PC-9 (cell line): ENCODE measurements at regions not wholly inside any gene's neighbourhood (a gene's known extent, or its start where the extent isn't known, plus 50 kb on each side); places are given as distances from the start of the nearest gene placed in this dataset.

Experiments
- BruUV-seq: library from RNA; stranded (reverse); fragments of 400-500 nt; replicated peaks from 2 replicates; lab custom pipeline; 2021; lab: Mats Ljungman, UMichigan
- CTCF ChIA-PET: fragments of 300-600 bp; sonication (Branson Sonifier 250); formaldehyde crosslinking; loops from one replicate; lab custom pipeline; 2022; ENCODE audit warnings: antibody characterized with exemption; lab: Charles Lee
- POLR2A ChIA-PET: fragments of 300-600 bp; sonication (Branson Sonifier 250); formaldehyde crosslinking; loops from one replicate; lab custom pipeline; 2022; ENCODE audit warnings: antibody characterized with exemption; ENCODE audit not compliant: unreplicated experiment; lab: Charles Lee
- DNase-seq, 2 experiments: peaks; one replicate each; pipeline versions ENCODE4 v3.0.0 to v3.0.0-alpha.2; 2015 to 2022; ENCODE audit warnings: mixed read lengths in 1 of 2
- H2AFZ ChIP-seq: fragments of 200-600 bp; sonication (generic); 2 replicates; pipeline ENCODE4 v1.8.1; 2017; ENCODE audit warnings: antibody characterized with exemption
- H3F3A ChIP-seq: fragments of 200-600 bp; sonication (generic); 2 replicates; pipeline ENCODE4 v1.8.1; 2017; ENCODE audit warnings: antibody characterized with exemption, mild to moderate bottlenecking, low read depth; ENCODE audit not compliant: insufficient read depth
- H3K27ac ChIP-seq: fragments of 200-600 bp; sonication (generic); 2 replicates; pipeline ENCODE4 v1.6.1; 2016; ENCODE audit warnings: mixed run types
- H3K27me3 ChIP-seq: fragments of 200-600 bp; sonication (generic); 2 replicates; pipeline ENCODE4 v1.6.1; 2016; ENCODE audit warnings: low read depth, mixed run types; ENCODE audit not compliant: insufficient read depth
- H3K36me3 ChIP-seq: fragments of 200-600 bp; sonication (generic); 2 replicates; pipeline ENCODE4 v1.6.1; 2016; ENCODE audit warnings: low read depth, mixed run types
- H3K4me1 ChIP-seq: fragments of 200-600 bp; sonication (generic); replicated peaks from 2 replicates; pipeline ENCODE4 v1.6.1; 2016; ENCODE audit warnings: mixed run types; ENCODE audit not compliant: insufficient read depth
- H3K4me2 ChIP-seq: fragments of 200-600 bp; sonication (generic); 2 replicates; pipeline ENCODE4 v1.6.1; 2017; ENCODE audit warnings: mixed run types
- H3K4me3 ChIP-seq: fragments of 200-600 bp; sonication (generic); 2 replicates; pipeline ENCODE4 v1.6.1; 2016; ENCODE audit warnings: mixed run types
- H3K79me2 ChIP-seq: fragments of 200-600 bp; sonication (generic); 2 replicates; pipeline ENCODE4 v1.6.1; 2017; ENCODE audit warnings: low read depth, mixed run types
- H3K9me2 ChIP-seq: fragments of 200-600 bp; sonication (generic); 2 replicates; pipeline ENCODE4 v1.8.1; 2017; ENCODE audit warnings: mild to moderate bottlenecking; ENCODE audit not compliant: insufficient read depth
- H3K9me3 ChIP-seq: fragments of 200-600 bp; sonication (generic); 2 replicates; pipeline ENCODE4 v1.8.1; 2016; ENCODE audit warnings: low read depth; ENCODE audit not compliant: insufficient read depth
- H4K20me1 ChIP-seq: fragments of 200-600 bp; sonication (generic); 2 replicates; pipeline ENCODE4 v1.8.1; 2017; ENCODE audit not compliant: insufficient read depth
- EZH2 ChIP-seq: fragments of 200-600 bp; sonication (generic); IDR thresholded peaks from 2 replicates; pipeline ENCODE4 v1.8.0; 2017; ENCODE audit warnings: antibody characterized with exemption, low read depth
- intact Hi-C: fragments of 100-400 bp; cut with micrococcal nuclease; formaldehyde crosslinking; loops from one replicate; pipeline ENCODE4 v1.10.0; 2022; ENCODE audit not compliant: unreplicated experiment
- TF ChIP-seq, protein P1 (sequence below): fragments of 200-600 bp; sonication (generic); conservative IDR thresholded peaks from 2 replicates; pipeline ENCODE4 v1.6.1; 2017; ENCODE audit warnings: mixed run types, antibody characterized with exemption, mild to moderate bottlenecking, moderate library complexity

DNA sequence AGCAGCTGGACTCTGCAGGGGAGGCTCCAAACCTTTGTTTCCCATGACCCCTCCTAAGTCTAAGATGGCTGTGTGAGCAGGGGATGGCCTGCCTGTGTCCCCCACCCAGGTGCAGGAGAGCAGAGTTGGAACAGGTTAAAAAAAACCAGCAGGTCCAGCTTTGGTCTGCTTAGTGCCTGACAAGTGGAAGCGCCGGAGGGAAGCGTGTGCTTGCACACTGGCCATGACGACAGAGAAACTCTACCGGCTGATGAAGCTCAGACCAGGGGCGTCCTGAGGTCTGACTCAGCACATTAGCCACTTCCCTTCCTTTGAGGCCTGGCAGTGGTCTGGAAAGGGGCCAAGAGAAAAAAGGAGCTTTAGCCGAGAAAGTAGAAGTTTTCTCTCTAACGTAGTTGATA is 280.1 kb downstream of the VRK1 start:
- Histone ChIP-seq H3K27ac (no peak overlapping the region; the same call in 1 of the 2 replicates), H2AFZ (no peak overlapping the region), H3K4me1 (no peaks in the 10 kb centered on the region; the same call in 1 of the 2 replicates), H3K9me3 (no peaks in the 10 kb centered on the region), H4K20me1 (no peaks in the 10 kb centered on the region), H3K27me3 (no peaks in the 10 kb centered on the region), H3K9me2 (no peaks in the 10 kb centered on the region), H3K4me2 (peak overlapping the region; percentile 19; the same call in 1 of the 2 replicates), H3K4me3 (no peak overlapping the region), H3K36me3 (no peaks in the 10 kb centered on the region), H3K79me2 (no peaks in the 10 kb centered on the region), H3F3A (no peaks in the 10 kb centered on the region)
- TF ChIP-seq, protein P1, sequence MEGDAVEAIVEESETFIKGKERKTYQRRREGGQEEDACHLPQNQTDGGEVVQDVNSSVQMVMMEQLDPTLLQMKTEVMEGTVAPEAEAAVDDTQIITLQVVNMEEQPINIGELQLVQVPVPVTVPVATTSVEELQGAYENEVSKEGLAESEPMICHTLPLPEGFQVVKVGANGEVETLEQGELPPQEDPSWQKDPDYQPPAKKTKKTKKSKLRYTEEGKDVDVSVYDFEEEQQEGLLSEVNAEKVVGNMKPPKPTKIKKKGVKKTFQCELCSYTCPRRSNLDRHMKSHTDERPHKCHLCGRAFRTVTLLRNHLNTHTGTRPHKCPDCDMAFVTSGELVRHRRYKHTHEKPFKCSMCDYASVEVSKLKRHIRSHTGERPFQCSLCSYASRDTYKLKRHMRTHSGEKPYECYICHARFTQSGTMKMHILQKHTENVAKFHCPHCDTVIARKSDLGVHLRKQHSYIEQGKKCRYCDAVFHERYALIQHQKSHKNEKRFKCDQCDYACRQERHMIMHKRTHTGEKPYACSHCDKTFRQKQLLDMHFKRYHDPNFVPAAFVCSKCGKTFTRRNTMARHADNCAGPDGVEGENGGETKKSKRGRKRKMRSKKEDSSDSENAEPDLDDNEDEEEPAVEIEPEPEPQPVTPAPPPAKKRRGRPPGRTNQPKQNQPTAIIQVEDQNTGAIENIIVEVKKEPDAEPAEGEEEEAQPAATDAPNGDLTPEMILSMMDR: no peak
- no peak for TF ChIP-seq EZH2
- ChIA-PET CTCF (no interaction called here), POLR2A (no interaction called here)
- intact Hi-C loops: no loop called here
- peak; percentile 5 to 35 for DNase-seq
- BruUV-seq: no TSS peak

DNA sequence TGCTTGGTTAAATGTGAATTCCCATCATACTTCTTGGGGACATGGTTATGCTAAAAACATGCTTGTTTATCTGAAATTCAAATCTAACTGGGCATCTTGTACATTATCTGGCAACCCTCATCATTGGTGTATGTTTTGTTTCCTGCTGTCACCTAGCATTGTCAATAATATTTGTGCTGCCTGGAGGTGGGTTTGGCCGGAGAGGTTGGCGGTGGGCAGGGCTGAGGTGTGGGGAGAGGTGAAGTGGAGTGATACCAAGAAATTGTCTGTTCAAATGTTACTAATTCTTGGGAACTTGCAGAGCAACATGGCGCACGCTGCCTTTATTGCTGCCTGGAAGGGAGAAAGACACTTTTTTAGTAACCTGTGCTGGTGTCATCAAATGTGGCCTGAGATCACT is 280.5 kb downstream of the VRK1 start:
- BruUV-seq: no TSS peak
- no peak overlapping the region for H2AFZ ChIP-seq
- H3K27ac ChIP-seq: no peak overlapping the region; the same call in 1 of the 2 replicates

DNA sequence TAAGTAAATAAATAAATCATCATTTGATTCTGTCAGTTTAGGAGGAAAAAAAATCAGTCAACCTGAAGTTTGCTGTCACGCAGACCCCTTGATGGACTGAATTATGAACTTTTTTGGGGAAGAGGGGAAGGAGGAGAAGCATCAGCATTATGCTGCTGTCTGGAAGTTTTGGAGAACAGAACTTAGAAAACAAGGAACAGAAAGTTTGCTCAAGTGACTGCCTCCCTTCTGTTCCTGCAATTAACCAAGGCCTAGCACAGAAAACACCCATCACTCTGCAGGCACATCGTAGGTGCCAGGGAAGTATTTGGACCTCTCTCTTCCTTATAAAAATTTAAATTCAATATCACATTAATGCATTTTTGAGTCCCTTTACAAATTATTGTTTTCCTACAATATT is 283.8 kb downstream of the VRK1 start:
- no peaks in the 10 kb centered on the region for H3K36me3 ChIP-seq
- no peaks in the 10 kb centered on the region for H3F3A ChIP-seq
- ChIA-PET CTCF (no interaction called here), POLR2A (no interaction called here)
- H3K4me2 ChIP-seq: no peak overlapping the region
- TF ChIP-seq, protein P1: no peak
- TF ChIP-seq EZH2: no peak
- no peaks in the 10 kb centered on the region for H4K20me1 ChIP-seq
- intact Hi-C loops: no loop called here
- H3K4me1 ChIP-seq: no peaks in the 10 kb centered on the region; the same call in 1 of the 2 replicates
- no peak overlapping the region for H3K4me3 ChIP-seq
- H3K9me3 ChIP-seq: no peaks in the 10 kb centered on the region
- no peak for DNase-seq
- no peak overlapping the region for H3K27ac ChIP-seq
- no TSS peak for BruUV-seq
- H3K9me2 ChIP-seq: no peaks in the 10 kb centered on the region
- no peaks in the 10 kb centered on the region for H3K27me3 ChIP-seq
- no peaks in the 10 kb centered on the region for H3K79me2 ChIP-seq
- no peak overlapping the region for H2AFZ ChIP-seq

More for the DNA sequence above, 280.5 kb downstream of the VRK1 start:
- no peaks in the 10 kb centered on the region for H4K20me1 ChIP-seq
- no peaks in the 10 kb centered on the region for H3F3A ChIP-seq
- H3K27me3 ChIP-seq: no peaks in the 10 kb centered on the region
- TF ChIP-seq, protein P1: no peak
- TF ChIP-seq EZH2: no peak
- no peak overlapping the region for H3K4me3 ChIP-seq
- H3K4me1 ChIP-seq: no peaks in the 10 kb centered on the region; the same call in 1 of the 2 replicates
- intact Hi-C loops: no loop called here
- POLR2A ChIA-PET: no interaction called here
- H3K79me2 ChIP-seq: no peaks in the 10 kb centered on the region
- H3K9me3 ChIP-seq: no peaks in the 10 kb centered on the region
- DNase-seq: peak in 1 of 2 experiments; percentile 1
- H3K9me2 ChIP-seq: no peaks in the 10 kb centered on the region
- H3K4me2 ChIP-seq: peak overlapping the region; percentile 19; the same call in 1 of the 2 replicates
- no peaks in the 10 kb centered on the region for H3K36me3 ChIP-seq
- CTCF ChIA-PET: no interaction called here
